Aorta (tissue), 5 donors: ENCODE measurements at regions not wholly inside any gene's neighbourhood (a gene's known extent, or its start where the extent isn't known, plus 50 kb on each side); places are given as distances from the start of the nearest gene placed in this dataset.
"Not testable (repeated sequence)": the region's sequence is repeated elsewhere in the genome, so short reads cannot be mapped to it uniquely, and the experiment has no call there.

Experiments used
- ATAC-seq: fragments of 200-7000 bp; cut with Tn5 transposase; one replicate; pipeline ENCODE4 v1.9.1; 2022; ENCODE audit warnings: moderate library complexity; ENCODE audit not compliant: low FRiP score
- DNase-seq, 2 donors: peaks; one replicate each; pipeline ENCODE4 v3.0.0-alpha.2; 2020
- H3K27ac ChIP-seq, 2 donors: one replicate each; pipeline ENCODE4 v1.5.1; 2013; ENCODE audit warnings: low read length in 2 of 2, mild to moderate bottlenecking in 2 of 2, moderate library complexity in 2 of 2, control low read depth in 1 of 2, inconsistent platforms in 1 of 2, low read depth in 1 of 2
- H3K27me3 ChIP-seq, 2 donors: one replicate each; pipeline ENCODE4 v1.6.1; 2013; ENCODE audit warnings: control low read depth in 1 of 2, low read length in 1 of 2, mild to moderate bottlenecking in 1 of 2, moderate library complexity in 1 of 2; ENCODE audit not compliant: insufficient read depth in 2 of 2, control insufficient read depth in 1 of 2
- H3K36me3 ChIP-seq, 2 donors: one replicate each; pipeline ENCODE4 v1.6.1; 2013; ENCODE audit warnings: control low read depth in 1 of 2, low read length in 1 of 2, mild to moderate bottlenecking in 1 of 2; ENCODE audit not compliant: insufficient read depth in 2 of 2, control insufficient read depth in 1 of 2
- H3K4me1 ChIP-seq, 2 donors: one replicate each; pipeline ENCODE4 v1.6.1; 2013; ENCODE audit warnings: low read length in 2 of 2, control low read depth in 1 of 2, mild to moderate bottlenecking in 1 of 2, moderate library complexity in 1 of 2; ENCODE audit not compliant: insufficient read depth in 2 of 2, control insufficient read depth in 1 of 2
- H3K4me3 ChIP-seq, 2 donors: one replicate each; pipeline ENCODE4 v1.5.1; 2013; ENCODE audit warnings: low read length in 2 of 2, control low read depth in 1 of 2, mild to moderate bottlenecking in 1 of 2
- H3K9me3 ChIP-seq: one replicate; pipeline ENCODE4 v1.6.1; 2013; ENCODE audit warnings: mild to moderate bottlenecking, low read length; ENCODE audit not compliant: control insufficient read depth
- WGBS, 2 donors: extraction: QIAGEN DNeasy Blood & Tissue Kit; methylation state at CpG; one replicate each; pipeline ENCODE4 v1.1.7; 2013; 5-methylcytosine and 5-hydroxymethylcytosine counted together
- intact Hi-C, 2 donors: fragments of 100-400 bp; cut with DNase I; formaldehyde crosslinking; loops; one replicate each; pipeline versions ENCODE4 v1.14.2 to v1.15.0; 2022
- donor health status: healthy with polysubstance abuse.
- donor health status: Bipolar disorder and iron deficiency.
- donor health status: DM: no; HTN: no; CAD: no.
- donor health status: DM: no; HTN: no; CAD: no.
- donor health status: DM: yes; HTN: yes; CAD: no.

DNA sequence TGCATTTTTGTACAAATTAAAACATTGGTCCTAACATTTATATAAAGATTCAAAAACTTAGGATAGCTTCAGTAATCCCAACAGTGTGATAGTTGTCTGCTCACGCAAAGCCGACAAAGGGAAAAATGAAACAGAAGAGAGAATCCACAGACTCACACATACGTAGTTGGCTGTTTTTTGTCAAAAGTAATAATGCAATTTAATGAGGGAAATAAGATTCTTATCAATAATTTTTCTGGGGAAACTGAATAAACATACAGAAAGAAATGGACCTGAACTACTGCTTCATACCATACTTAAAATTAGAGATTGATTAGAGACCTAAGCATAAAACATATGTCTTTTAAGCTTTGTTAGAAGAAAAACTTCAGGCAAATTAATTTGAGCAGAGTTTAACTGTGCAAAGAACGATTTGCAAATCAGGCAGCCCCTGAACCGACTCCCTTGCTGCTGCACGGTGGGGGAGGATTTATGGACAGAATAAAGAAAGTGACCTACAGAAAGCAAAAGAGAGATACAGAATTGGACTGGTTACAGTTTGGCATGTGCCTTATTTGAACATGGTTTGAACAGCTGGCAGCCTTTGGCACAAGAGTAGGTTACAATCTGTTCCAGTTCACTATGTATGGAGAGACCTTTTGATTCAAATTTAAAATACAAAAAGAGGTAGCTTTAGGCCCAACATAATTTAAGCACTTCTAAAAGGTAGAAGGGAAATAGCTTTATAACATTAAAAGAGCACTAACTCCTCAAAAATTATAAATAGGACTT is 64.9 kb upstream of the CTSV start:
- H3K27me3 ChIP-seq, intact Hi-C loops, H3K4me1 ChIP-seq, ATAC-seq, H3K9me3 ChIP-seq, H3K36me3 ChIP-seq, DNase-seq, H3K27ac ChIP-seq, H3K4me3 ChIP-seq: not testable (repeated sequence)
- WGBS, 2 donors, result 59 to 60% methylated on average over 6 of the region's 6 CpGs

DNA sequence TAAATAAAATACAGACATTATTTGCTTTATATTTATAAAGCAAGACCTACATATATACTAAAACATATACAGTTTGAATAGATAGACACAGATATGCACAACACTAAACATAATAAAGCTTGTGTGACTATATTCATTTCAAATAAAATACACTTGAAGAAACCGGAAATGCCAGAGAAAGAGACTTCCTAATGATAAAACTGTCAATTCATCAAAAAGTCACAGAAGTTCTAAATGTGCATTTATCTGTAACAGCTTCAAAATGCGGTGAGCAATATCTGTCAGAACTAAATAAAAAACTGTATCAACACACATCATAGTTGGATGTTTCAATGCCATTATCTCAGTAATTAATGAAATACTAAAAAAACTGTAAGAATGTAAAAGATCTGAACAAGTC is 60.6 kb upstream of the CTSV start:
- H3K4me1 ChIP-seq, ATAC-seq, DNase-seq, H3K27ac ChIP-seq, H3K4me3 ChIP-seq, H3K9me3 ChIP-seq, H3K36me3 ChIP-seq, H3K27me3 ChIP-seq, intact Hi-C loops: not testable (repeated sequence)
- 74 to 77% methylated on average over 2 of the region's 2 CpGs for WGBS, 2 donors

DNA sequence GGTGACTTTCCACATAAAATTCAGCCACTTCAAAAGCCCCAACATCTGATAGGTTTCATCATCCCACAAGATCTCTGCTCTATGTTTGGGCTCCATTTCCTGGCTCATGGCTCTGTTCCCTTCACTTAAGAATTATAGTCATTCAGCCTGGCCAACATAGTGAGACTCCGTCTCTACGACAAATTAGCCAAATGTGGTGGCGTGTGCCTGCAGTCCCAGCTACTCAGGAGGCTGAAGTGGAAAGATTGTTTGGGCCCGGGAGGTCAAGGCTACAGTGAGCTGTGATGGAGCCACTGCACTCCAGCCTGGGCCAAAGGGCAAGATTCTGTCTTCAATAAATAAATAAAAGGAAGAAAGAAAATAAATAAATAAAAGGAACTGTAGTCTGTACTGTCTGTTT is 57.9 kb upstream of the CTSV start:
- Histone ChIP-seq H3K9me3 (peaks cover 1% of the 10 kb centered on the region), H3K4me1 (no peaks in the 10 kb centered on the region), H3K27me3 (no peaks in the 10 kb centered on the region), H3K36me3 (no peaks in the 10 kb centered on the region), H3K27ac (no peak overlapping the region), H3K4me3 (no peak overlapping the region)
- 87 to 91% methylated on average over 4 of the region's 4 CpGs for WGBS, 2 donors
- ATAC-seq (no peak), DNase-seq (no peak)
- intact Hi-C loops, result no loop called here

DNA sequence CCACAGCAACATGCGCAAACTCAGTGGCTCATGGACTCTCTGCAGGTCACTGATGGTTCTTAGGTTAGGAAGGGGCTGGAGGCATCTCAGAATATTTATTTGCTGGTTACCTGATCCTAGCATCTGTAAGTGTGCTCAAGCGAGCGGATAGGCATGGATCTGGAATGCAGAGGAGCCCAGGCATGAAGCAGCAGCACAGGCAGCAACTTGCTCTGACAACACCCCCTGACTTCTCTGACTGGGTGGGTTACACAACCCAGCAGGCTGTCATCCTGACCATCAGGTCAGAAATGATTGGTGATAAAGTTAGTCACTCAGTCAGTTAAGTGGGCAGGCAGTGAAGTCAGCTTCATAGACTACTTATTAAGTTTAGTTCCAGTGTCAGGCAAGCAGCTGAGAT is 50.4 kb upstream of the CTSV start:
- H3K27me3 ChIP-seq, ATAC-seq, H3K4me1 ChIP-seq, H3K4me3 ChIP-seq, H3K9me3 ChIP-seq, H3K36me3 ChIP-seq, H3K27ac ChIP-seq, DNase-seq, intact Hi-C loops: not testable (repeated sequence)
- 42 to 57% methylated on average over 3 of the region's 3 CpGs for WGBS, 2 donors
